ENCODE measurements at regions not wholly inside any gene's neighbourhood (a gene's known extent, or its start where the extent isn't known, plus 50 kb on each side); places are given as distances from the start of the nearest gene placed in this dataset.

DNA sequence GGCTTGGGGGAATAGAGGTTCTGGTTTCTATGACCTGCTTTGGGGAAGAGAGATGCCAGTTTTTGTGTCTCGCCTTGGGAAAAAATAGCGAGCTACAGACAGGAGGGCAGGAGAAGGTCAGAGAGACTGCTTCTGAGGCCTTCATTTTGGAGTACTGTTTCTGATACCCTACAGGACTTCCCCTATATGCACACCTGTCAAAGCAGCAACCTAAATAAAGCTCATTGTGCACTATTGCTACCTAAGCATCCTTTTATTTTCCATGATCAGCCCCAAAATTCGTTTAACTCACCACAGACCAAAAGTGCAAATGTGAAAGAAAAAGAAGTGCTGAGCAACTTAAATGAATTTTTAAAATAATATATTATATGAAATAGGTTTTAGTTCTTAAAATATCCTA lies 145.6 kb upstream of the CHRM3 start:
- Histone ChIP-seq H3K36me3 (no peaks in the 10 kb centered on the region), H3K9me3 (no peaks in the 10 kb centered on the region), H3K4me1 (no peaks in the 10 kb centered on the region), H3K27ac (no peak overlapping the region), H3K4me3 (no peak overlapping the region), H3K27me3 (no peaks in the 10 kb centered on the region)
- intact Hi-C loops (cut with DNase I) = no loop called here
- no peak for ATAC-seq
- DNase-seq = no peak
- TF ChIP-seq CTCF (IDR thresholded peaks at IDR 0.05) = no peak

DNA sequence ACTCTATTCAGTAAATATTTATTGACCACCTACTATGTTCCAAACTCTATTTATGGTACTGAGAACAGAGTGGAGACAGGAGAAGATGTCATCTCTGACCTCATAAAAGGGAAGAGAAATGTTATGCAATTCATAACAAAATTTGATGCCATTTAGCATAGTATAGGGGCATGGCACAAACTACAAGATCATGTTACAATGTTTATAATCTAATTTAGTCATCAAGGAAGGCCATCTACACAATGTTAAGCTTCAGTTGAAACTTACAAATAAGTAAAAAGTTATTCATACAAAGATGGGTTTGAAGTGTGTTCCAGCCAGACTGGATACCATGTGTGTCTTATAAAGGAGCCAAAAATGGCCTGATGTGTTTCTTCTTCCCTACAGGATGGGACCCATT lies 146.8 kb upstream of the CHRM3 start:
- Histone ChIP-seq H3K27ac (no peak overlapping the region), H3K27me3 (no peaks in the 10 kb centered on the region), H3K36me3 (no peaks in the 10 kb centered on the region), H3K9me3 (no peaks in the 10 kb centered on the region), H3K4me1 (no peaks in the 10 kb centered on the region), H3K4me3 (no peak overlapping the region)
- intact Hi-C loops (cut with DNase I) = no loop called here
- TF ChIP-seq CTCF (IDR thresholded peaks at IDR 0.05) = no peak
- ATAC-seq = no peak
- no peak for DNase-seq

DNA sequence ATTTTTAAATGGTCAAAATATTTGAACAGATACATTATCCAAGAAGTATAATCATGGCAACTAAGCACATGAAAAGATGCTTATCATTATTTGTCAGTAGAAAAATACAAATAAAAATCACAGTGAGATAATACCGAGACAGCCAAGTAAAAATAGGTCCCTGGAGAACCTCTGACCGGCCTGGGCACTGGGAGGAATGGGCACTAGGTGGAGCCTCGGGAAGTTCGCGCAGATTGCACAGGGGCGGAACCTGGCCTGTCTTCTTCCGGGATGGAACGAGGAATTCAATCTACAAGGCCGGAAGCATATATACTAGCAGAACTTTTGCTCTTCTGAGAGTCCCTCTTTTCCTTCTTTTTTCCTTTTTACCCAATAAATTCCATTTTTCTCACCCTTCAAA lies 148.5 kb upstream of the CHRM3 start:
- Histone ChIP-seq H3K9me3 (no peaks in the 10 kb centered on the region), H3K4me1 (no peaks in the 10 kb centered on the region), H3K27me3 (no peaks in the 10 kb centered on the region), H3K36me3 (no peaks in the 10 kb centered on the region), H3K4me3 (no peak overlapping the region), H3K27ac (no peak overlapping the region)
- TF ChIP-seq CTCF (IDR thresholded peaks at IDR 0.05) = no peak
- DNase-seq (peak in 1 of 4 donors; percentile 17), ATAC-seq (no peak)
- intact Hi-C loops (cut with DNase I) = no loop called here

DNA sequence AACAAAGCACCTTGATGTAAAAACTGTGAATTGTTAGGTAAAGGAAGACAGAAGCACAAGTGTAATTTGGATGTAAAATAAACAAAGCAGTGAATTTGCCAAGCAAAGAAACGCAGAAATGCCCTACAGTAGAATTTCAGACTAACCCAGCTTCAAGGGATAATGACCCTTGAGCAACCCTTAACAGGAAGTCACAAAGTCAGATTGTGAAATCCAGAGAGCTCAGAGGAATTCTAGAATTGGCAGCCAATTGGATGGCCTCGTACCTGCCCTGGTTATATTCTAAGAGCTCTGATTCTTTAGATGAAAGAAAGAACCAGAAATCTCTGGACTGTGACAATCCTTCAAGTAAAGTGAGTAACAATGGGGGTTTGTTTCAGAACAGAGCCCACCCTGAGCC lies 152.7 kb upstream of the CHRM3 start:
- intact Hi-C loops (cut with DNase I) = no loop called here

DNA sequence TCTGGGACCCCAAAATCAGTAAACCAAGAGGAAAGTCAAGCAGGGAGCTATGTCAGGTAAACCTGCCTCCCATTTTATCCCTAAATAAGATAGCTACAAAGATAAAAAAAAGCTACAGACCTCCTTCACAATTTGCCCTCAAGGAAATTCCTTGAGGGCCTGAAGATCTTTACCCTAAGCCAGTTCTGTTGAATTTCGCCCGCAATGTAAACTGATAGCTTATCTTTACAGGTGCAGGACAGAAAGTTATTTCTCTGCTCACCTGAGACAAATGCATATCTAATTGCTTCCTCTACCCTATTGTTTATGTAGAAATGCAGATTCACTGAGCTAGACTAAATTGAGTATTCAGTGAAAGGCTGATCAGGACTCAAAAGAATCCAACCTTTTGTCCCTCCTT lies 153.4 kb upstream of the CHRM3 start:
- Histone ChIP-seq H3K4me3 (no peak overlapping the region), H3K27me3 (no peaks in the 10 kb centered on the region), H3K27ac (no peak overlapping the region), H3K36me3 (no peaks in the 10 kb centered on the region), H3K9me3 (no peaks in the 10 kb centered on the region), H3K4me1 (no peaks in the 10 kb centered on the region)
- ATAC-seq = no peak
- DNase-seq = no peak
- intact Hi-C loops (cut with DNase I) = no loop called here
- no peak for TF ChIP-seq CTCF (IDR thresholded peaks at IDR 0.05)

More for the DNA sequence above, 152.7 kb upstream of the CHRM3 start:
- Histone ChIP-seq H3K4me1 (no peaks in the 10 kb centered on the region), H3K27me3 (no peaks in the 10 kb centered on the region), H3K27ac (peak overlapping the region in 1 of 2 donors; percentile 65), H3K36me3 (no peaks in the 10 kb centered on the region), H3K4me3 (no peak overlapping the region), H3K9me3 (no peaks in the 10 kb centered on the region)
- peak in 2 of 4 donors; percentile 10 to 56 for DNase-seq
- peak; percentile 98 for ATAC-seq
- no peak for TF ChIP-seq CTCF (IDR thresholded peaks at IDR 0.05)
